Effector CD4-positive, alpha-beta T cell (primary cell): ENCODE measurements at regions not wholly inside any gene's neighbourhood (a gene's known extent, or its start where the extent isn't known, plus 50 kb on each side); places are given as distances from the start of the nearest gene placed in this dataset.

ENCODE experiments used
- DNase-seq: peaks from one replicate; pipeline ENCODE4 v3.0.0-alpha.2; 2020

DNA sequence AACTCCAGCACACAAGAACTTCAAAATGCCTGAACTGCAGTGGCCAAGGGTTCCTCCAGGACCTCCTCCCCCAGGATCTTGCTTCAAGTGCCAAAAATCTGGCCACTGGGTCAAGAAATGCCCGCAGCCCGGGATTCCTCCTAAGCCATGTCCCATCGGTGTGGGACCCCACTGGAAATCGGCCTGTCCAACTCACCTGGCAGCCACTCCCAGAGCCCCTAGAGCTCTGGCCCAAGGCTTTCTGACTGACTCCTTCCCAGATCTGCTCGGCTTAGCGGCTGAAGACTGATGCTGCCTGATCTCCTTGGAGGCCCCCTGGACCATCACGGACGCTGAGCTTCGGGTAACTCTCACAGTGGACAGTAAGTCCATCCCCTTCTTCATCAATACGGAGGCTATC, 306.4 kb downstream of the RBM43 start:
- no peak for DNase-seq

DNA sequence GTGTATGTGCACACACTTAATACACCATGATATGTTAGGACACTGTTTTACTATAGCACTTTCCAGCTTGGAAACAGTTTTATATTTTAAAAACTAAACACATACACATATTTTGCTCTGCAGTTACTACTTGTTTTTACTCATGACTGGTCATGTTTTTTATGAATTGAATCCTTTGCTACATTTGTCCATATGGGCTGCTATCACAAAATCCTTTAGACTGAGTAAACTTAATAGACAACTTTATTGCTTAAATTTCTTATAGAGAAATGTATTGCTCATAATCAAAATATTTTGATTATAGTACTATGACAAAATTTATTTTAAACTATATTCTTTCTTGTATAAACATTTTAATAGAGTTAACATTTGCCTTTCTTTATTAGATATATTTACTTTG, 314.8 kb downstream of the RBM43 start:
- no peak for DNase-seq

DNA sequence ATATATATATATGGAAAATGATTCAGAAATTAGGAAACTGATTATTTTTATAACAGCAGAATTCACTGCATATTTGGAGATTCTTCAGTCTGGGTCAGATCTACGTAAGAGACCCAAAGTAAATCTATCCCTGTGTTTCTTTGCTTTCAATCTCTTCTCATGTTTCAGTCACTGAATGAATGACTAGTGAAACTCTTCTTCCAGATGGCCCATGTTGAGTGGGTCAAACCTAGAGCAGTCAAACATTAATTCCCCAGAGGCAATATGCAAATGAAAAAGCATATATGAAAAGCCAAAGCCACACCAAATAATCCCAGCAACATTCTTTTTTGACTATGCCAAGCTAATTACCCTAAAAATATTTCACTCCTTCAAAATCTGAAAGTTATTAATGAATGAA, 317.3 kb downstream of the RBM43 start:
- no peak for DNase-seq

DNA sequence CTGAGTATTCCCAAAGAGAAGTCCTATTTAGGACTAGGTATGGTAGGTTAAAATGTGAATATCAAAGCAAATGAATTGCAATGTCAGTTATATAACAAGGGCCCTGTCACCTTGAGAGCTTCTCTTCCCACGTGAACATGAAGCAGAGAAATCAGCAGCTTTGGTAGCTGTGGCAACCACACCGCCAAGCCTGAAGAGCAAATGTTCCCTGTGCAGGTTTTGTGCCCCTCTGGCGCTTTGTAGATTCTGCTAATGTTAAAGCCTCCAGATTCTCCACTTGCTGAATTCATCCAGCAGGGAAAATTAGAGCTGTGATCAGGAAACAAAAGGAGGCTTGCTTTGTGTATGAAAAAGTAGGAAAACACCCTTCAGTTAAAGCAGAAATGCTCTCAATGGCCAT, 322.6 kb downstream of the RBM43 start:
- no peak for DNase-seq

DNA sequence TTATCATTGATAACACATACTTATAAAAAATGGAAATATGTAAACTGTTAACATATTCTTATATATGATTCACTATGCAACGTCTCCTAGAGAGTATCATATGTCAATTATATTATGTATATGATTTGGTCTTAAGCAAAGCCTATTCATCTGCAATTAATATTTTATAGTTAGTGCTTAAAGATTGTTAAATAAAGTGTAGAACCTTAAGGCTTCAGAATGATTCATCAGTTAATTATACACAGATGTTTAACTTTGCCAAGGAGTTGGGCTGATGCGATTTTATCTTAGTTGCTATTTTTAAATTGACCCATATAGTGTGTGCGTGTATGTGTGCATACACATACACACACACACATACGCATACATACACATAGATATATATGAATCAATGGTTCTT, 323.1 kb downstream of the RBM43 start:
- DNase-seq, result no peak

DNA sequence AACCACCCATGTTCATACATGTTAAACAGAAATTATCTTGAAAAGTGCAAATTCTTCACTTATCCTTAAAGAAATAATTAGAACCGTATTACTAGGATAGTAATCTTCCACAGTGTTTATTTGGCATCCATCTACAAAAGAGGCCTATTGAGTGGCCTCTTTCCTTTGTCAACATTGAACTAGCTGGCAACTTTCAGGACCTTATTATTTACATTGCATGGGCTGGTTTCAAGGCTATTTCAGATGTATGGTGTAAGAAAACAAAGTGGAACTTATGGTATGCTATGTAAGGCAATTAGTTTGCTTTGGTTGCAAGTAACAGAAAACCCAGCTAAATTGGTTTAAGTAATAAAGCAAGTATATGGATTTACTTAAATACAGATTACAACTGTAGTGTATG, 324.6 kb downstream of the RBM43 start:
- no peak for DNase-seq

DNA sequence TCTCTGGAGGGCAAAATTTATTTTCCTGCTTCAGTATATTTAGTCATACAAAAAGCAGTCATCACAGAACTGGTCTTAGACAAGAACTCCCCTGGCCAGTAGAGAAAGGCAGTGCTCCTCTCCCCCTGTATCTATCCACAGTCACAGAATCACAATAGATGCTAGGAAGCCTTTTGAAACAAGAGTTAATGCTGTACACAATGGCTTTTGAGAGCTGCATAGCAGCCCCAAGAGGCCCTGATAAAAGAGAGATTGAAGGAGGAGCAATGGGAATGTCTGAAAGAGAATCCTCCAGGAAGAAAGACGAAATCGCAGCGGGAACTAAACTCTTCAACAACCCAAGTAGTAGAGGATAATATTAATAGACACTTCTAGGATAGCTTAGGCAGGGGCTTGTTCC, 330.2 kb downstream of the RBM43 start:
- no peak for DNase-seq

DNA sequence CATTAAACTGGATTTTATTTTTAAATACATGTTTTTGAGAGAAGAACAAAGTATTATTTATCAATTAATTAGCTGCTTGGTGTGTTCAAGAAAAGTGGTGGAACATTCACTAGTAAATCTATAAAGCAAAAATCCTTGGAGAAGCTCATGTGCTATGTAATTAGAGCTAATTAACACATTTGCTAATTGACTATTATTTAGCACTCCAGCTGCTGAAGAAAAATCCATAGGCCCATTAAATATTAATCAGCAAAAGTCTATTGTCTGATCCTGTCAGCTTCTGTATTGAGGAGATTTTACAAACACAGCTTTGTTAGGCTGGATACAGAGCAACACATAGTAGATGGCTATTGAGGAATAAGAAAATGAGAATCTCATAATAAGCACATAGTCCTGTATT, 336.1 kb downstream of the RBM43 start:
- DNase-seq, result no peak

DNA sequence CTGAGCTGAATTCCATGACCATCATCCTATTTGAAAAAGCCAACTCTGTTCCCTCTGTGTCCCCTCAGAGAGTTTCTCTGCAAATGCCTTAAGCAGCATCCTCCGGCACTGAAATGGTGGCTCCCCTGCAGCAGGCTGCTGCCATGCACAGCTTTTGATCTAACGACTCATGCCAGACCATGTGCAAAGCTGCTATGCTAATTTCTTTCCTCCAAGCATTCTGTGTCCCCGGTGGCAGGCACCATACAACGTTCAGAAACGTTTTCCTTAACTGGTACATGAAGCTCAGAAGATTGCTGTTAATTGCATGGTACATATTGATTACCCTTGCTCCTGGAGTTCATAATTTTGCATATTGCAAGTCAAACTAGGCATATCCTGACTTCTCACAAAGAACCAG, 336.8 kb downstream of the RBM43 start:
- DNase-seq, result no peak

DNA sequence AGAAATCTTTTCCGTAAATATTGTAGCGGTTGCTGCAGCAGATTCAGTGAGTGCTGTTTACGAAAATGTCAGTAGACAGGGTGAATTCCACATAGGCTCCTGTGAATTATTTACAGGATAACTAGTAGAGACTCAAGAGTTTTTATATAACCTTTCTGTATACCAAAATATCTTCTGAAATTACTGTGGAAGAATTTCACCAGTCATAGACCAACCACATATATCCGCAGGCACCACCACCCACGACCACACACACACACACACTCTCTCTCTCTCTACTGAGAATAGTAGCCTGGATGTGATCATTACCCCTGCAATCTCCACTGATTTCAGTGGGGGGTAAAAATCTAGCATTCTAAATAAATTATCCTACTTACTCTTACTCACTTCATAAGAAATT, 341.8 kb downstream of the RBM43 start:
- DNase-seq, result no peak

DNA sequence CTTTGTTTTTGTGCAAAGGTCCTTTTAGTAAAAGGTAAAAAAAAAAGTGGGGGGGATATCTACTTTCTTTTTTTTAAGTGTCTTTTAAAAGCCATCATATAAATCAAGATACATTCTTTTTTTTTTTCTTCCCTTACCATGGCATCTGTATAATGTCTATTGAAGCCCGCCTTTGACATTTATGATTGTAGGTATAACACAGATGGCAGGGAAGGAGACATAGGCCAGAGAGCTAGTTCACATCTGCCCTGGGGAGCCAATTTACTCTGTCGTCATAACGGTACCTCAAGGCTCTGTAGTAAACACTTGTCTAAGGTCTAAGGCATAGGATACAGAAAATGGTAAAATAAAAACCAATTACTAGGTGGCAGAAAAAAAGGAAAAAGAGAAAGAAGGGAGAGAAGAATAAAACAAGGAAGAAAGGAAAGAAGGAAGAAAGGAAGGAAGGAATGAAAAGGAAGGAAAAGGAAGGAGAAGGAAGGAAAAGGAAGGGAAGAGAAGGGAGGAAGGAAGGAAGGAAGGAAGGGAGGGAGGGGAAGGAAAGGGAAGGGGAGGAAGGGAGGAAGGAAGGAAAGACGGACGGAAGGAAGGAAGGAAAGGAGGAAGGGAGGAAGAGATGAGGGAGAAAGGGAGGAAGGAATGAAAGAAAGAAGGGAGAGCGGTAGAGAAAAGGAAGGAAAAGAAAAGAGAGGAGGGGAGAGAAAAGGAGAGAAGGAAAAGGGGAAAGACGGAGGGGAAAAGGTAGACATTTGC, 343.5 kb downstream of the RBM43 start:
- DNase-seq, result no peak

DNA sequence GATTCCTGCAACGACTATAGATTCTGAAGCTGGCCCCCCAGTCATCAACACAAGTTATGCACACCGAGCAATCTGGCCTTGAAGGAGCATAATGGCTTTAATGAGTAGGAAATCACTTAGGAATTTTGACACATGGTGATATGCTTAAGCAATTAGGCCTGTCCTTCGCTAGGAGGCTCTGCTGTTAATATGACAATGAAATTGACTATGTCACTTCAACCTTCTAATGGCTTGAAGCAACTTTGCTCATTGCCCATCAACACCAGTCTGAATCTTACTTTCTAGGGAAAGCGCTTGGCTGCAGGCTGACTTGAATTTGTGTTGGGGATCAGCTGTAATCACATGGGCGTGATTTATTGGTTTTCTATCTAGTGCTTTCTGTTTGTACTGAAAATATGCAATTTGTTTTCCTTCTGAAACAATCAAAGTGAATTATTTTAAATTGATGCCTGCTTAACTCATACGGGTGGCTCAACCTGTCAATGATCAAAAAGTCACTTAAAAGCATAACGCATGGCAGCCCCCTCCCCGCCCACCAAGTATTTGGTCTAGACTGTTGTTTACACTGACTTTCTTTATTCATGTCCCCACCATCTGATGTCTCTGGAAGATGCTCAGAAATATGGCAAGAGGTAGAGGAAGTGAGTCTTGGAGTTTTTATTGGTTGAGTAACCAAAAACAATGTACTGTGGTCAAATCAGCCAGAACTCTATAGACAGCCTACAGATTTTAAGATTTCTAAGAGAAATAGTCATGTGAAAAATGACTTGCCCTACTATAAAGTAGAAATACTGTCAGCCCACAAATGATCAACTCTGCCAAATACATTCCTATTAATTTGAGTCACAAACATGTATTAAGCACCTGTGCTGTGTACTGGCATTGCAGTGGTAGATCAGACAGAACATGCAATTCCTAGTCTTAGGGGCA, 344.9 kb downstream of the RBM43 start:
- DNase-seq, result no peak

DNA sequence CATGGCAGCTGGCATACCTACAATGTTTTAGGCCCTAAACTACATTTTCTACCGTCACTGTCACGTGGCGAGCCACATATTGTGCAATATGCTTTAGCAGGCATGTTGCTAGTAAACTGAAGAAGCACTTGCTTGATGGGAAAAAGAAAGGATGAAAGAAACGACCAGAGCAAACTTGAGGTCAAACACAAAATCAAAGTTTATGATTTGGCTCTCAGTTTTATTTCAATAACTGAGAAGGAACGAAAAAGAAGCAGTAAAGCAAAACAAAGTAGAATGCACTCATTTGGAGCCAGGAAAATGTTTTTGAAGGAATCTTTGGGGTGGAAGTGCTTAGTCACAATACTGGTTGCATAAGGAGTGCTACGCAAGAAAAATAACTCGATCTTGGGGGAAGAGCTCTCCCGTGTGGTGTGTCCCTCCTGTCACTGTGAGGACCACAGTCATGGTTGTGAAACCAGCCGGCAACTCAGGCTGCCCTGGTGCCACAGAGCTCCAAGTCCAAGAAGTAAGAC, 349.8 kb downstream of the RBM43 start:
- no peak for DNase-seq

DNA sequence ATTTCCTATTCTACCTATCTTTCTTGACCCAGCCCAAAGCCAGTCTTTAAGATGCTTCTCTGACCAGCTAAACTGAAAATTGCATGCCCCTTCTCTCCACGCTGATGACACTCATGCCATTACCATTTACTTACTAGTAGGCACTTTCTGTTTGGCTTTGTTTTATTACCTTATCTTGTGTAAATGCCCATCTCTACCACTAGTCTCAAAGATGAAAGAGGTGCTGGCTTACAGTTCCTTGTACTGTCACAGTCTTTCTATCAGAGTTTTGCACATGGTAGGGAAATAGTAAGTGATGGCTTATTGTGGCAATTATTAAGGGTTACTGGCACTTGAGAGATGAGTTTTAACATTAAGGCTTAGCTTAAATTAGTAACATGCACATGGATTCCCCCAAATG, 352.1 kb downstream of the RBM43 start:
- DNase-seq, result no peak

DNA sequence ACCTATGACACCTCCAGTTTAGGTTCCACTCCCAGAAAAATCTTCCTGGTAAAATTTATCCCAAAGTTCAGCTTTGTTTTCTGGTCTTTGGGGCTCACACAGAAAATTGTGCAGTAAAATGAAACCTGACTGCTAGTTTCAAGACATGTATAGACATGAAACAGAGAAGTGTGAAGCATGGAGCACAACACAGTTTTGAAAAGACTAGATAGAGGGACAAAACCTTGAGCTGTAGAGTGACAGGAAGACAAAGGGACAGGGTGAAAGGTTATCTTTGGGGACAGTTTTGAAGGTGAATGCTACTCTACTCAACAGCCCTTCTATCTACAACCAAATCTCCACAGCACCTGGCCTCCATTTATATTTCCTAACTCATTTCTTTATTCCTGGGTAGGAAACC, 352.6 kb downstream of the RBM43 start:
- no peak for DNase-seq

DNA sequence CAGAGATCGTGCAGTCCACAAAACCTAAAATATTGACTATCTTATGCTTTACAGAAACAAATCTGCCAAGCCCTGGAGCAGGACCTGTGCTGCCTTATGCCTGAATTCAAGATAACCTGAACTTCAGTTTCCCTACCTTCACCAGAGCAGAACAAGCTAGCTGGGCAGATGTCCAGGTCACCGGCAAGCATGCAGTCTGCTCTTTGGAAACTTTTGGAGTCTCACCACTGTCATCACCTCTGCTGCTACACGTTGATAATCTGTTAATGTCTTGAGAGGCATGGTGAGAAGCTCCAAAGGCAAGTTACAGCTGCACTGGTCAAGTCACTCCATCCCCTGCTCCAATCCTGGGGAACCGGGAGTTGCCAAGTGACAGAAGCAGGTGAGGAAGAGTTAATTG, 354.2 kb downstream of the RBM43 start:
- no peak for DNase-seq

DNA sequence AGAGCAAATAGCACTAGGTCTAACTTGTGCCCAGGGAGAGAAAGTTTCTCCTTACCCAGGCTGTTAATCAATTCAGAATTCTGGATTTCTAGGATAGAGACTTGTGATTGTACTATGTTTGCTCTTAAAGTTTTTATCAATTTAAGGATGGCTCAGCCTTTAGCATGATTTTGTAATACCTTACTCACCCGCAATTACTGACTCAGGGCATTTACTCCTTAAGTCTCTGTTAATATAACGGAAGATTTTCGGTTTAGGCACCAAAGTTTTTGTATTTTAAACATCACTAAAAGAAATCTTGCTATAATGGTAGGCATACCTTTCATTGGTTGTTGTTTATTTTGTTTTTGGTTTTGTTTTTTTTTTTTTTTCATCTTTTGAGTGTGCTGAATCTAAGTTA, 358.2 kb downstream of the RBM43 start:
- no peak for DNase-seq

DNA sequence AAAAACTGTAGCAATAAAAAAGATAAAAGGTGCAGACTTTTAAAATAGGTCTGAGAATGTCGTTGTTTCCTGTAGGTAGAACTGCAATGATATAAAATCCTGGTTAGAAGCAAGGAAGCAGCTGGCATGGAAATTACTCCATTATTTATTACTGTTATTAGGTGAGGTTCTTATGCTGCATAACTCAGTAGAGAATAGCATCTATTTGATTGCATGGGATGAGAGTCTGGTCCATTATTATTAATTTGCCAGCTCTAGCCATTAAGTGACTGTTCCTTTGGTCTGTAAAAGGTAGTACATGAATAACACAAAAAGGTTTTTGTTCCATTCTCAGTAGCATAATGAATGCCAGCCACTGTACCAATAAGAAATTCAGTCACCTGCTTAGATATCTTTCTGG, 358.6 kb downstream of the RBM43 start:
- DNase-seq, result no peak

DNA sequence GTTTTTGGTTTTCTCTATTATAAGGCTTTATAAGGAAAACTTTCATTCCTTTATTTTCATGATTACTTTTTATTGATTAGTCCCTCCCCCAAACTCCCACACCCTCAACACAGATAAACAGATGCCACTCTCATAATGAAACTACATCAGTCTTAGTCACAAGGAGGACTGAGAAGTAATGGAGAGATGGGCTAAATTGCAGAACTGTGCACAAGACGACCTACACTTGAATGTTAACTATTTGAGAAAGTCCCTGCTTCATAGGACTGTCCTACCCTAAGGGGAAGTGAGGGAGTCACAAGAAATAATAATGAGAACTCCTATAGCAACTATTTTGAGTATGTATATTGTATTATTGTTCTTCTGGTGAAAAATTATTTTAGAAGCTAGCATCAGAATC, 360.8 kb downstream of the RBM43 start:
- no peak for DNase-seq

DNA sequence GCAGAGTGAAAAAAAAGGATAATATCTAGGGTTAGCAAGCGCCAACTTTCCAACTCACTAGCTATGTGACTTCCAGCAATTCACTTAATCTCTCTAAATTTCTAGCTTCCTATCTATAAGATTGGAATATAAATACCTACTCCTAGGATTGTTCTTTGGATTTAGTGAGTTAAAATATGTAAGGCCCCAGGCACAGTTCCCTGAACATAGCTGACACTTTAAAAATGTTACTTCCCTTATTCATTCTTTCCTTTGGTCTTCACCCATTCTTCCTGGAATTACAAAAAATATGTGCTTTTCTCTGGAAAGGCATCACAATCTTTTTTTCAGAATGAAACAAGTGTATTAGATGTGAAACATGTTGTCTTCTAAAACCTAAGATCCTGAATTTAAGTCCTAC, 365.7 kb downstream of the RBM43 start:
- no peak for DNase-seq

DNA sequence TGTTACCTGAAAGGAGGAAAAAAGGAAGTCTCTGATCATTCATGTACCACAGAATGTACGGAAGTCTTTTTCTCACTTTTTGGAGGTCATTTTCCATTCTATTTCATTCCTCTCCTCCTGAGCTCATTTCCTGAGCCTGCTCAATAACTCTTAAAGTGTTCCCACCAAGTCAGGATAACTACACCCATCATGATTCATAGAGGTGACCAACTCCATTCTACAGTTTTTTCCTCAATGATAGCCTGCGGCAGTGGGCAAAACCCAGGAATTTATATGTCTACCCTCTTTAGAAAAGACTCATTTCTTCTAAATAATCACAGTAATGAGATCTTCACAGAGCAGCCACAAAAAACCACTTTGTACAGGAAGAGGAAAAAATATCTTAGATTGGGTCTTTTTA, 372.5 kb downstream of the RBM43 start:
- DNase-seq, result no peak

DNA sequence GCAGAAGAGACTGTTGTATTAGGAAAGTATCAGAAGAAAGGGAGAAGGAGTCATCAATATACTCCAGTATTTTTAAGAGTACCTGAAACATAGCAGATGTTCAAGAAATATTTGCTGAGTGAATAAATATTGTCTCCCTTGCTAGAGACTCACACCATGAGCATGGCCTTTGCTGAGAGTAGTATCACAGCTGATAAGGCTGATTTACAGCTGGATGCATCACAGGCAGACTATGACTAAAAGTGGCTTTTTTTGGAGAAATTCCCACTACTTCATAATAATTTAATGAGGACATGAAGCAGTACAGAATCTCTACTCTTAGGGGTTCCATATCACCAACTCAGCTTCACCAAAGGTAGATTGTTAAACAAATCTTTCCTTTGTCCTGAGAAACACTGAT, 373.3 kb downstream of the RBM43 start:
- no peak for DNase-seq

DNA sequence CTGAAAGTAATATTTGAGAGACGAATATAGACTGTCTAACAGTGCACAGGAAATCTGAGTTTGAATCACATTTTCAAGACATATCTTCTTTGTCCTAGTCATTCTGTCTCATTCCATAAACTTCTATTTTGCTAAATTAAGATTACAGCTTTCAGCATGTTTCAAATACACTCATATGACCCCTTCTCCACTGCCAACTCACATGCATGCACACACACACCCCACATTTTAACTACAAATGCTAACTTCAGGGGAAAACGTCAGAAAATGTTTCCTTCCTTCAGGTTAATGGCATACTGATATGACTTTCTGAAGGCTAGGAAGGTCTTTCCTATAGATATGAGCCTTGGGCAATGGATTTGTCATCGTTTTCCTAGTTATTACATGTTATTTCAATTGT, 373.7 kb downstream of the RBM43 start:
- DNase-seq, result no peak

DNA sequence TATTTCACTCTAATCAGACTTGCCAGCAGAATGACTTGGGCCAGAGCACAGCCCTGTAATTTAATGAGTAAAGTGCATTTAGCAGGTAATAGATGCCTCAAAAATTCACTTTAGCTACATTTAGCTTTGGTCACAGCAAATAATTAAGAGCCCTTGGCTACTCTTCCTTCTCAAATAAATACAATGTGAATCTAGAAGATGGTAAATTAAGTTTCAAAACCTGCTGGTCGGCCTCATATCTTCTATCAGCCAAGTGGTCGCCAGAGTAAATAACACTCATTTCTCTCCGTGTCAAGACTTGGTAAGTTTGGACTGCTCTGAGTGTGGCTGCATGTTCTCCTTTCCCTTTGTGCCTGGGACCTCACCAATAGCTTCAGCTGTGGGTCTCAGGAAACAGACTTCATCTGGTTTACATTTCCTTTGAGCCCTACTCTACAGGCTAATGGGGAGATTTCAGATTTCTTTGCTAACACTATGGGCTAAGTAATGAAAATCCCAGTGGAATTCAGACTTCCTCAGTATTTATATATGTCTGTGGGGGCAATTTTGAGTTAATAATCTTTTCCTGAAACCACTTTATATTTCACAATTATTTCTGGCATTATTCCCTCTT, 375.8 kb downstream of the RBM43 start:
- no peak for DNase-seq
